H1 (cell line): ENCODE measurements at regions not wholly inside any gene's neighbourhood (a gene's known extent, or its start where the extent isn't known, plus 50 kb on each side); places are given as distances from the start of the nearest gene placed in this dataset.

Experiments
- CHD1 ChIP-seq: IDR thresholded peaks from 2 replicates; pipeline ENCODE4 v1.6.1; 2012; ENCODE audit warnings: low read depth, low read length, improper control_type of control experiment
- FOSL1 ChIP-seq: IDR thresholded peaks from 2 replicates; pipeline ENCODE4 v1.6.1; 2011; ENCODE audit warnings: mild to moderate bottlenecking, low read depth, low read length, moderate library complexity; ENCODE audit not compliant: insufficient read depth
- NANOG ChIP-seq: IDR thresholded peaks from 2 replicates; pipeline ENCODE4 v1.6.1; 2011; ENCODE audit warnings: low read length, low read depth, mild to moderate bottlenecking, inconsistent platforms; ENCODE audit not compliant: insufficient read depth, poor library complexity, severe bottlenecking
- POLR2AphosphoS5 ChIP-seq: IDR thresholded peaks from 2 replicates; pipeline ENCODE4 v1.6.1; 2011; ENCODE audit warnings: low read depth, low read length
- RXRA ChIP-seq: IDR thresholded peaks from 2 replicates; pipeline ENCODE4 v1.6.1; 2011; ENCODE audit warnings: low read depth, mild to moderate bottlenecking, low read length, moderate library complexity; ENCODE audit not compliant: insufficient read depth
- SIX5 ChIP-seq: IDR thresholded peaks from 2 replicates; pipeline ENCODE4 v1.6.1; 2011; ENCODE audit warnings: mild to moderate bottlenecking, low read depth, low read length
- TAF7 ChIP-seq: optimal IDR thresholded peaks from 2 replicates; pipeline ENCODE3; 2011; ENCODE audit warnings: low read depth, mild to moderate bottlenecking, inconsistent platforms, low read length, moderate library complexity, borderline replicate concordance
- TCF12 ChIP-seq: IDR thresholded peaks from 2 replicates; pipeline ENCODE4 v1.6.1; 2011; ENCODE audit warnings: low read depth, mild to moderate bottlenecking, low read length
- TEAD4 ChIP-seq: IDR thresholded peaks from 2 replicates; pipeline ENCODE4 v1.6.1; 2012; ENCODE audit warnings: low read depth, low read length, inconsistent platforms, mixed read lengths
- USF2 ChIP-seq: IDR thresholded peaks from 2 replicates; pipeline ENCODE4 v1.6.1; 2011; ENCODE audit warnings: low read length, improper control_type of control experiment
- TF ChIP-seq, protein P1 (sequence below): fragments of 300-600 bp; sonication (generic); IDR thresholded peaks from 2 replicates; pipeline ENCODE4 v1.7.1; 2012; ENCODE audit warnings: low read length, moderate library complexity, mild to moderate bottlenecking, inconsistent platforms; ENCODE audit not compliant: insufficient replicate concordance

- TF ChIP-seq, protein P1, sequence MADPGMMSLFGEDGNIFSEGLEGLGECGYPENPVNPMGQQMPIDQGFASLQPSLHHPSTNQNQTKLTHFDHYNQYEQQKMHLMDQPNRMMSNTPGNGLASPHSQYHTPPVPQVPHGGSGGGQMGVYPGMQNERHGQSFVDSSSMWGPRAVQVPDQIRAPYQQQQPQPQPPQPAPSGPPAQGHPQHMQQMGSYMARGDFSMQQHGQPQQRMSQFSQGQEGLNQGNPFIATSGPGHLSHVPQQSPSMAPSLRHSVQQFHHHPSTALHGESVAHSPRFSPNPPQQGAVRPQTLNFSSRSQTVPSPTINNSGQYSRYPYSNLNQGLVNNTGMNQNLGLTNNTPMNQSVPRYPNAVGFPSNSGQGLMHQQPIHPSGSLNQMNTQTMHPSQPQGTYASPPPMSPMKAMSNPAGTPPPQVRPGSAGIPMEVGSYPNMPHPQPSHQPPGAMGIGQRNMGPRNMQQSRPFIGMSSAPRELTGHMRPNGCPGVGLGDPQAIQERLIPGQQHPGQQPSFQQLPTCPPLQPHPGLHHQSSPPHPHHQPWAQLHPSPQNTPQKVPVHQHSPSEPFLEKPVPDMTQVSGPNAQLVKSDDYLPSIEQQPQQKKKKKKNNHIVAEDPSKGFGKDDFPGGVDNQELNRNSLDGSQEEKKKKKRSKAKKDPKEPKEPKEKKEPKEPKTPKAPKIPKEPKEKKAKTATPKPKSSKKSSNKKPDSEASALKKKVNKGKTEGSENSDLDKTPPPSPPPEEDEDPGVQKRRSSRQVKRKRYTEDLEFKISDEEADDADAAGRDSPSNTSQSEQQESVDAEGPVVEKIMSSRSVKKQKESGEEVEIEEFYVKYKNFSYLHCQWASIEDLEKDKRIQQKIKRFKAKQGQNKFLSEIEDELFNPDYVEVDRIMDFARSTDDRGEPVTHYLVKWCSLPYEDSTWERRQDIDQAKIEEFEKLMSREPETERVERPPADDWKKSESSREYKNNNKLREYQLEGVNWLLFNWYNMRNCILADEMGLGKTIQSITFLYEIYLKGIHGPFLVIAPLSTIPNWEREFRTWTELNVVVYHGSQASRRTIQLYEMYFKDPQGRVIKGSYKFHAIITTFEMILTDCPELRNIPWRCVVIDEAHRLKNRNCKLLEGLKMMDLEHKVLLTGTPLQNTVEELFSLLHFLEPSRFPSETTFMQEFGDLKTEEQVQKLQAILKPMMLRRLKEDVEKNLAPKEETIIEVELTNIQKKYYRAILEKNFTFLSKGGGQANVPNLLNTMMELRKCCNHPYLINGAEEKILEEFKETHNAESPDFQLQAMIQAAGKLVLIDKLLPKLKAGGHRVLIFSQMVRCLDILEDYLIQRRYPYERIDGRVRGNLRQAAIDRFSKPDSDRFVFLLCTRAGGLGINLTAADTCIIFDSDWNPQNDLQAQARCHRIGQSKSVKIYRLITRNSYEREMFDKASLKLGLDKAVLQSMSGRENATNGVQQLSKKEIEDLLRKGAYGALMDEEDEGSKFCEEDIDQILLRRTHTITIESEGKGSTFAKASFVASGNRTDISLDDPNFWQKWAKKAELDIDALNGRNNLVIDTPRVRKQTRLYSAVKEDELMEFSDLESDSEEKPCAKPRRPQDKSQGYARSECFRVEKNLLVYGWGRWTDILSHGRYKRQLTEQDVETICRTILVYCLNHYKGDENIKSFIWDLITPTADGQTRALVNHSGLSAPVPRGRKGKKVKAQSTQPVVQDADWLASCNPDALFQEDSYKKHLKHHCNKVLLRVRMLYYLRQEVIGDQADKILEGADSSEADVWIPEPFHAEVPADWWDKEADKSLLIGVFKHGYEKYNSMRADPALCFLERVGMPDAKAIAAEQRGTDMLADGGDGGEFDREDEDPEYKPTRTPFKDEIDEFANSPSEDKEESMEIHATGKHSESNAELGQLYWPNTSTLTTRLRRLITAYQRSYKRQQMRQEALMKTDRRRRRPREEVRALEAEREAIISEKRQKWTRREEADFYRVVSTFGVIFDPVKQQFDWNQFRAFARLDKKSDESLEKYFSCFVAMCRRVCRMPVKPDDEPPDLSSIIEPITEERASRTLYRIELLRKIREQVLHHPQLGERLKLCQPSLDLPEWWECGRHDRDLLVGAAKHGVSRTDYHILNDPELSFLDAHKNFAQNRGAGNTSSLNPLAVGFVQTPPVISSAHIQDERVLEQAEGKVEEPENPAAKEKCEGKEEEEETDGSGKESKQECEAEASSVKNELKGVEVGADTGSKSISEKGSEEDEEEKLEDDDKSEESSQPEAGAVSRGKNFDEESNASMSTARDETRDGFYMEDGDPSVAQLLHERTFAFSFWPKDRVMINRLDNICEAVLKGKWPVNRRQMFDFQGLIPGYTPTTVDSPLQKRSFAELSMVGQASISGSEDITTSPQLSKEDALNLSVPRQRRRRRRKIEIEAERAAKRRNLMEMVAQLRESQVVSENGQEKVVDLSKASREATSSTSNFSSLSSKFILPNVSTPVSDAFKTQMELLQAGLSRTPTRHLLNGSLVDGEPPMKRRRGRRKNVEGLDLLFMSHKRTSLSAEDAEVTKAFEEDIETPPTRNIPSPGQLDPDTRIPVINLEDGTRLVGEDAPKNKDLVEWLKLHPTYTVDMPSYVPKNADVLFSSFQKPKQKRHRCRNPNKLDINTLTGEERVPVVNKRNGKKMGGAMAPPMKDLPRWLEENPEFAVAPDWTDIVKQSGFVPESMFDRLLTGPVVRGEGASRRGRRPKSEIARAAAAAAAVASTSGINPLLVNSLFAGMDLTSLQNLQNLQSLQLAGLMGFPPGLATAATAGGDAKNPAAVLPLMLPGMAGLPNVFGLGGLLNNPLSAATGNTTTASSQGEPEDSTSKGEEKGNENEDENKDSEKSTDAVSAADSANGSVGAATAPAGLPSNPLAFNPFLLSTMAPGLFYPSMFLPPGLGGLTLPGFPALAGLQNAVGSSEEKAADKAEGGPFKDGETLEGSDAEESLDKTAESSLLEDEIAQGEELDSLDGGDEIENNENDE, result no peak
- TF ChIP-seq POLR2AphosphoS5, result no peak
- no peak for TF ChIP-seq FOSL1
- no peak for TF ChIP-seq TCF12
- TF ChIP-seq RXRA, result no peak
- TF ChIP-seq NANOG, result no peak
- TF ChIP-seq TEAD4, result no peak
- TF ChIP-seq USF2, result no peak
- TF ChIP-seq CHD1, result no peak
- no peak for TF ChIP-seq SIX5
- TF ChIP-seq TAF7, result no peak
- TF ChIP-seq, all 59 proteins: peak for 0
These were observed 219.0 kb downstream of the UTP18 start (continued) for GRCh38 chr17:51479303-51479702.
